GM12878 (cell line): ENCODE measurements at regions not wholly inside any gene's neighbourhood (a gene's known extent, or its start where the extent isn't known, plus 50 kb on each side); places are given as distances from the start of the nearest gene placed in this dataset.

Experiments
- ATAC-seq: fragments of 200-7000 bp; cut with Tn5 transposase; 3 replicates; pipeline ENCODE4 v1.9.1; 2020; ENCODE audit warnings: mild to moderate bottlenecking, moderate library complexity
- BruUV-seq: library from RNA; stranded (reverse); fragments of 400-500 nt; replicated peaks from 2 replicates; lab custom pipeline; 2021; lab: Mats Ljungman, UMichigan
- CTCF ChIA-PET: fragments of 300-600 bp; sonication (Branson Sonifier 250); formaldehyde crosslinking; extraction: SDS; loops from one replicate; lab custom pipeline; 2021; ENCODE audit warnings: inconsistent platforms; lab: Yijun Ruan, JAX
- POLR2A ChIA-PET: fragments of 350-600 bp; formaldehyde crosslinking; extraction: SDS; loops from one replicate; lab custom pipeline; 2021; ENCODE audit warnings: inconsistent platforms; lab: Charles Lee
- RAD21 ChIA-PET: fragments of 300-600 bp; sonication (Branson Sonifier 250); formaldehyde crosslinking; loops from one replicate; lab custom pipeline; 2023; ENCODE audit warnings: antibody characterized with exemption; ENCODE audit not compliant: unreplicated experiment; lab: Charles Lee
- SMC1A ChIA-PET: fragments of 300-600 bp; sonication (Branson Sonifier 250); formaldehyde crosslinking; loops from one replicate; lab custom pipeline; 2023; ENCODE audit not compliant: unreplicated experiment, uncharacterized antibody; lab: Charles Lee
- DNase-seq: peaks from one replicate; pipeline ENCODE4 v3.0.0-alpha.2; 2011; ENCODE audit warnings: low read depth, low spot score
- FAIRE-seq: peaks from 3 replicates; lab custom pipeline; 2011; peaks lifted over from hg19 to GRCh38; lab: Jason Lieb, UNC
- H2AFZ ChIP-seq: 2 replicates; pipeline ENCODE4 v1.6.0; 2011; ENCODE audit warnings: low read depth, low read length, control low read depth; ENCODE audit not compliant: control insufficient read depth
- H3K27ac ChIP-seq: 2 replicates; pipeline ENCODE4 v1.5.1; 2011; ENCODE audit warnings: control low read depth; ENCODE audit not compliant: control insufficient read depth, insufficient read depth
- H3K27me3 ChIP-seq, 2 experiments: replicated peaks in 1 of 2; 2 replicates each; pipeline versions ENCODE4 v1.6.0 to v1.6.1; 2011; ENCODE audit warnings: low read length in 1 of 2; ENCODE audit not compliant: control insufficient read depth in 2 of 2, insufficient read depth in 2 of 2
- H3K36me3 ChIP-seq, 2 experiments: 2 replicates each; pipeline ENCODE4 v1.5.1; 2011; ENCODE audit warnings: low read length in 1 of 2; ENCODE audit not compliant: control insufficient read depth in 2 of 2, insufficient read depth in 2 of 2
- H3K4me1 ChIP-seq: 2 replicates; pipeline ENCODE4 v1.6.1; 2011; ENCODE audit warnings: mild to moderate bottlenecking, low read length, moderate library complexity, mixed read lengths; ENCODE audit not compliant: control insufficient read depth, insufficient read depth
- H3K4me2 ChIP-seq: 2 replicates; pipeline ENCODE4 v1.6.0; 2011; ENCODE audit warnings: control low read depth; ENCODE audit not compliant: control insufficient read depth, insufficient read depth
- H3K4me3 ChIP-seq: fragments of 200-600 bp; sonication (generic); 2 replicates; pipeline ENCODE4 v1.5.1; 2016
- H3K79me2 ChIP-seq: 2 replicates; pipeline ENCODE4 v1.6.0; 2011; ENCODE audit warnings: low read length; ENCODE audit not compliant: control insufficient read depth, insufficient read depth
- H3K9ac ChIP-seq: 2 replicates; pipeline ENCODE4 v1.8.0; 2011; ENCODE audit warnings: low read length, control low read depth, mixed read lengths; ENCODE audit not compliant: control insufficient read depth, insufficient read depth
- H3K9me3 ChIP-seq: replicated peaks from 3 replicates; pipeline ENCODE4 v1.5.1; 2011; ENCODE audit warnings: mild to moderate bottlenecking, low read length; ENCODE audit not compliant: control insufficient read depth, insufficient read depth
- H4K20me1 ChIP-seq: 2 replicates; pipeline ENCODE4 v1.6.0; 2011; ENCODE audit not compliant: control insufficient read depth, insufficient read depth
- BHLHE40 ChIP-seq, 2 experiments: fragments of 450-650 bp in 1 of 2; IDR thresholded peaks; 2 replicates each; pipeline ENCODE4 v1.6.1; 2011 to 2017; ENCODE audit warnings: low read depth in 2 of 2, borderline replicate concordance in 1 of 2, improper control_type of control experiment in 1 of 2, low read length in 1 of 2, mild to moderate bottlenecking in 1 of 2
- CBX5 ChIP-seq: sonication (generic); IDR thresholded peaks from 2 replicates; pipeline ENCODE4 v1.6.1; 2016; ENCODE audit warnings: low read depth, moderate library complexity, mild to moderate bottlenecking, inconsistent platforms
- E2F4 ChIP-seq: IDR thresholded peaks from 2 replicates; pipeline ENCODE4 v1.6.1; 2012; ENCODE audit warnings: low read depth, low read length, improper control_type of control experiment
- ESRRA ChIP-seq: IDR thresholded peaks from 2 replicates; pipeline ENCODE4 v1.6.1; 2012; ENCODE audit warnings: mild to moderate bottlenecking, low read length, improper control_type of control experiment
- ETV6 ChIP-seq, 2 experiments: fragments of 450-650 bp in 1 of 2; IDR thresholded peaks in 1 of 2; conservative IDR thresholded peaks in 1 of 2; 2 replicates each; pipeline ENCODE4 v1.6.1; 2014; ENCODE audit warnings: antibody characterized with exemption in 1 of 2, borderline replicate concordance in 1 of 2, low read depth in 1 of 2, mild to moderate bottlenecking in 1 of 2, moderate library complexity in 1 of 2
- HDAC6 ChIP-seq: fragments of 200-600 bp; sonication (generic); IDR thresholded peaks from one replicate; pipeline ENCODE4 v1.8.0; 2017; ENCODE audit warnings: antibody characterized with exemption; ENCODE audit not compliant: unreplicated experiment
- IRF4 ChIP-seq: IDR thresholded peaks from 2 replicates; pipeline ENCODE4 v1.6.1; 2011; ENCODE audit warnings: low read depth, low read length
- KAT2A ChIP-seq: conservative IDR thresholded peaks from 2 replicates; pipeline ENCODE4 v1.6.1; 2011; ENCODE audit warnings: low read depth, low read length; ENCODE audit not compliant: control insufficient read depth
- NFYA ChIP-seq: IDR thresholded peaks from 2 replicates; pipeline ENCODE4 v1.6.1; 2011; ENCODE audit warnings: low read depth, mild to moderate bottlenecking, low read length, improper control_type of control experiment, borderline replicate concordance
- NR2C2 ChIP-seq: IDR thresholded peaks from 2 replicates; pipeline ENCODE4 v1.6.1; 2011; ENCODE audit warnings: borderline replicate concordance, low read depth; ENCODE audit not compliant: control insufficient read depth, insufficient read length
- PAX5 ChIP-seq: IDR thresholded peaks from 2 replicates; pipeline ENCODE4 v1.6.1; 2011; ENCODE audit warnings: low read depth, low read length, borderline replicate concordance
- RELA ChIP-seq: fragments of 450-650 bp; IDR thresholded peaks from 2 replicates; pipeline ENCODE4 v1.8.0; 2014; ENCODE audit warnings: borderline replicate concordance; ENCODE audit not compliant: partially characterized antibody
- YBX1 ChIP-seq: fragments of 450-650 bp; IDR thresholded peaks from 2 replicates; pipeline ENCODE4 v1.6.1; 2016; ENCODE audit warnings: antibody characterized with exemption
- ZNF217 ChIP-seq: fragments of 450-650 bp; IDR thresholded peaks from 2 replicates; pipeline ENCODE4 v1.6.1; 2017; ENCODE audit warnings: antibody characterized with exemption, mild to moderate bottlenecking
- WGBS: methylation state at CpG from one replicate; pipeline ENCODE4 v1.1.6; 2016; ENCODE audit warnings: low lambda C conversion rate; ENCODE audit not compliant: insufficient replicate concordance, insufficient coverage; ENCODE audit errors: missing lambda C conversion rate; 5-methylcytosine and 5-hydroxymethylcytosine counted together
- in situ Hi-C: fragments of 300-500 bp; cut with MboI; formaldehyde crosslinking; loops from 9 replicates; pipeline ENCODE4 v1.14.3; 2018; ENCODE audit warnings: mixed read lengths
- intact Hi-C: fragments of 100-400 bp; cut with micrococcal nuclease; formaldehyde crosslinking; loops from one replicate; pipeline ENCODE4 v1.14.2; 2022; ENCODE audit not compliant: unreplicated experiment
- TF ChIP-seq, protein P1 (sequence below): fragments of 450-650 bp; IDR thresholded peaks from 2 replicates; pipeline ENCODE4 v1.6.1; 2017; ENCODE audit warnings: borderline replicate concordance
- TF ChIP-seq, protein P2 (sequence below), 3 experiments: IDR thresholded peaks in 2 of 3; conservative IDR thresholded peaks in 1 of 3; 2 replicates each; pipeline ENCODE4 v1.5.1; 2011; ENCODE audit warnings: low read depth in 3 of 3, low read length in 3 of 3, mild to moderate bottlenecking in 3 of 3, control low read depth in 2 of 3, moderate library complexity in 2 of 3, inconsistent platforms in 1 of 3, mixed read lengths in 1 of 3; ENCODE audit not compliant: control insufficient read depth in 2 of 3, insufficient read depth in 1 of 3; ENCODE audit errors: extremely low read depth in 1 of 3

DNA sequence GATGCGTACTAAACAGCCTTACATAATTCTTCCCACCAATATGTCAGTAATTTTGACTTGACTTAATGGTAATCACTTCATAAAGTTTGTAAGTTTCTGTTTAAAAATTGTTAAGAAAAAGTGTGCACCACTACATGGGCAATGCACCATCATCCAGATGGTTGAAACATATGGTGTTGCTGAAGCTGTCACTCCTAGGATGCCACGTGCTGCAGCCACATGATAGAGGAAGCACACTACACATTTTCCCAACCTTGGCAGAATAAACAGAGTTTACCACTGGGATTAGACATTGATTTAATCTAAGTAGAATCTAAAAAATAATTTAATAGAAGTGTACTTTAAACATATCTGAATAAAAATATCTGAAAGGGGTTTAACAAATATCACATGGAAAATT is 1209.9 kb downstream of the NSUN3 start (continued):
- TF ChIP-seq BHLHE40 (IDR thresholded peaks at IDR 0.05; ENCODE audit: borderline replicate concordance in 1 of 2, low read depth in 2 of 2, low read length in 1 of 2) (no peak), KAT2A (no peak), IRF4 (no peak), ESRRA (no peak), HDAC6 (no peak), YBX1 (no peak), RELA (no peak)
- TF ChIP-seq, protein P1, sequence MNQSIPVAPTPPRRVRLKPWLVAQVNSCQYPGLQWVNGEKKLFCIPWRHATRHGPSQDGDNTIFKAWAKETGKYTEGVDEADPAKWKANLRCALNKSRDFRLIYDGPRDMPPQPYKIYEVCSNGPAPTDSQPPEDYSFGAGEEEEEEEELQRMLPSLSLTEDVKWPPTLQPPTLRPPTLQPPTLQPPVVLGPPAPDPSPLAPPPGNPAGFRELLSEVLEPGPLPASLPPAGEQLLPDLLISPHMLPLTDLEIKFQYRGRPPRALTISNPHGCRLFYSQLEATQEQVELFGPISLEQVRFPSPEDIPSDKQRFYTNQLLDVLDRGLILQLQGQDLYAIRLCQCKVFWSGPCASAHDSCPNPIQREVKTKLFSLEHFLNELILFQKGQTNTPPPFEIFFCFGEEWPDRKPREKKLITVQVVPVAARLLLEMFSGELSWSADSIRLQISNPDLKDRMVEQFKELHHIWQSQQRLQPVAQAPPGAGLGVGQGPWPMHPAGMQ, result no peak

GRCh38 chr3:95277613-95278012 is 1214.8 kb downstream of the NSUN3 start:
- H4K20me1 ChIP-seq, result no peaks in the 10 kb centered on the region
- no peaks in the 10 kb centered on the region for H3K4me1 ChIP-seq
- RAD21 ChIA-PET, result no interaction called here
- BruUV-seq, result no TSS peak
- H3K4me2 ChIP-seq, result no peak overlapping the region
- intact Hi-C loops (no loop called here), in situ Hi-C loops (no loop called here)
- H3K27me3 ChIP-seq, result no peaks in the 10 kb centered on the region
- no peak overlapping the region for H3K9ac ChIP-seq
- H3K79me2 ChIP-seq, result no peaks in the 10 kb centered on the region
- H3K4me3 ChIP-seq, result no peak overlapping the region
- WGBS, result 18% methylated on average over 3 of the region's 3 CpGs
- H3K27ac ChIP-seq, result no peak overlapping the region
- H3K36me3 ChIP-seq, result no peaks in the 10 kb centered on the region
- no peak for FAIRE-seq
- H2AFZ ChIP-seq, result no peak overlapping the region
- POLR2A ChIA-PET, result no interaction called here
- TF ChIP-seq NR2C2, result no peak
- no peak for TF ChIP-seq ETV6 (conservative IDR thresholded peaks at IDR 0.05 in 1 of 2, IDR thresholded peaks at IDR 0.05 in 1 of 2; ENCODE audit: borderline replicate concordance in 1 of 2, low read depth in 1 of 2)
- TF ChIP-seq, protein P2, sequence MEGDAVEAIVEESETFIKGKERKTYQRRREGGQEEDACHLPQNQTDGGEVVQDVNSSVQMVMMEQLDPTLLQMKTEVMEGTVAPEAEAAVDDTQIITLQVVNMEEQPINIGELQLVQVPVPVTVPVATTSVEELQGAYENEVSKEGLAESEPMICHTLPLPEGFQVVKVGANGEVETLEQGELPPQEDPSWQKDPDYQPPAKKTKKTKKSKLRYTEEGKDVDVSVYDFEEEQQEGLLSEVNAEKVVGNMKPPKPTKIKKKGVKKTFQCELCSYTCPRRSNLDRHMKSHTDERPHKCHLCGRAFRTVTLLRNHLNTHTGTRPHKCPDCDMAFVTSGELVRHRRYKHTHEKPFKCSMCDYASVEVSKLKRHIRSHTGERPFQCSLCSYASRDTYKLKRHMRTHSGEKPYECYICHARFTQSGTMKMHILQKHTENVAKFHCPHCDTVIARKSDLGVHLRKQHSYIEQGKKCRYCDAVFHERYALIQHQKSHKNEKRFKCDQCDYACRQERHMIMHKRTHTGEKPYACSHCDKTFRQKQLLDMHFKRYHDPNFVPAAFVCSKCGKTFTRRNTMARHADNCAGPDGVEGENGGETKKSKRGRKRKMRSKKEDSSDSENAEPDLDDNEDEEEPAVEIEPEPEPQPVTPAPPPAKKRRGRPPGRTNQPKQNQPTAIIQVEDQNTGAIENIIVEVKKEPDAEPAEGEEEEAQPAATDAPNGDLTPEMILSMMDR (IDR thresholded peaks at IDR 0.05 in 2 of 3, conservative IDR thresholded peaks at IDR 0.05 in 1 of 3; ENCODE audit: control insufficient read depth in 2 of 3, extremely low read depth in 1 of 3, insufficient read depth in 1 of 3, low read depth in 3 of 3, low read length in 3 of 3), result no peak
- TF ChIP-seq NFYA, result no peak
- TF ChIP-seq E2F4, result no peak
- TF ChIP-seq ZNF217, result no peak
- TF ChIP-seq PAX5, result no peak
- no peak for TF ChIP-seq CBX5
- TF ChIP-seq, all 136 proteins: peak for 0
- H3K9me3 ChIP-seq, result no peaks in the 10 kb centered on the region; the same call in 2 of the 3 replicates
- SMC1A ChIA-PET, result no interaction called here
- no peak for DNase-seq
- ATAC-seq, result no peak
- CTCF ChIA-PET, result no interaction called here
